ENCODE measurements at regions not wholly inside any gene's neighbourhood (a gene's known extent, or its start where the extent isn't known, plus 50 kb on each side); places are given as distances from the start of the nearest gene placed in this dataset.

DNA sequence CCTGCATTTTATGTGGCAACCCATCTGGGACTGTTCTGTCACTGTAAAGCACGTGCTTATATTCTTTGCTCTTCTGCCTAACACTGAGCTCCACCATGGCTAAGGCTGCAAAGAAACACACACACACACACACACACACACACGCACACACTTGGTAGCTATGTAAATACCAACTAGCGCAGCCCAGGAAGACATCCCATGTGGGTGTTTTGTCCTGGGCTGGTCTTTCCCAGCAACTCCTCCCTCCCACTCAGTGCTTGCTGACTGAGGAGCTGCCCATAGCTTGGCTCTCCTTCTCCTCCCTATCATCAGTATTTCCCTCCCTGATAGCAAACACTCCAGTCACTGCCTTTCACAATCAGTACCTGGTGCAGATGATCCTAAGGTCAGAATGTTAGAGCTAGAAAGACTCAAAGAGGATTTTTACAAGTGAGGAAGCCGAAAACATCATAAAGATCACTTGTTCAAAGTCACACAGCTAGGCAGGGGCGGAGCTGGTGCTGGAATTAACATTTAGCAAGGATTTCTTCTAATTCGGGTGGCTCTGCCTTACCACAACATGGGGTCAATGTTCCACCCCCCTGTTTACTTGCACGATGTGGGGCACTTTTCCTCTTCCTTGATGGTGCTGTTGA is 377.1 kb upstream of the TBL1XR1 start:
- Histone ChIP-seq H3F3A (ENCODE audit: low read length, unreplicated experiment) (no peaks in the 10 kb centered on the region), H3K27ac (ENCODE audit: low read length) (no peak overlapping the region), H3K9me2 (replicated peaks; ENCODE audit: low read length) (no peaks in the 10 kb centered on the region), H3K9ac (ENCODE audit: low read length) (no peak overlapping the region), H3K36me3 (ENCODE audit: low read depth, low read length) (no peaks in the 10 kb centered on the region), H3K4me2 (ENCODE audit: low read length) (no peak overlapping the region), H3K27me3 (ENCODE audit: low read length) (no peaks in the 10 kb centered on the region), H3K79me2 (ENCODE audit: low read length) (no peaks in the 10 kb centered on the region), H3K4me1 (ENCODE audit: insufficient read depth, low read length) (no peaks in the 10 kb centered on the region), H4K20me1 (ENCODE audit: low read length) (no peaks in the 10 kb centered on the region), H2AFZ (ENCODE audit: low read length) (no peak overlapping the region), H3K9me3 (ENCODE audit: low read length) (no peaks in the 10 kb centered on the region), H3K4me3 (ENCODE audit: low read length) (no peak overlapping the region)
- DNase-seq (no peak), ATAC-seq (no peak)
- intact Hi-C loops (cut with micrococcal nuclease), result no loop called here
- TF ChIP-seq EZH2phosphoT487 (IDR thresholded peaks at IDR 0.05; ENCODE audit: borderline replicate concordance, low read length), result no peak
- no peak for TF ChIP-seq CTCF (conservative IDR thresholded peaks at IDR 0.05; ENCODE audit: low read depth, low read length)
- TF ChIP-seq EZH2 (IDR thresholded peaks at IDR 0.05; ENCODE audit: low read length, unreplicated experiment), result no peak
- no TSS peak for BruUV-seq (replicated peaks)
- POLR2A ChIA-PET (ENCODE audit: unreplicated experiment), result interaction anchor here (0.7 kb wide), 1 partner anchor 51 kb away, joined by 4 read pairs; no protein-coding TSS in a partner anchor
- CTCF ChIA-PET, result no interaction called here

GRCh38 chr3:177576746-177577145 is 379.5 kb upstream of the TBL1XR1 start:
- Histone ChIP-seq H3K27ac (ENCODE audit: low read length) (no peak overlapping the region), H3K9me2 (replicated peaks; ENCODE audit: low read length) (no peaks in the 10 kb centered on the region), H2AFZ (ENCODE audit: low read length) (no peak overlapping the region), H3F3A (ENCODE audit: low read length, unreplicated experiment) (no peaks in the 10 kb centered on the region), H4K20me1 (ENCODE audit: low read length) (no peaks in the 10 kb centered on the region), H3K4me1 (ENCODE audit: insufficient read depth, low read length) (no peaks in the 10 kb centered on the region), H3K27me3 (ENCODE audit: low read length) (no peaks in the 10 kb centered on the region), H3K36me3 (ENCODE audit: low read depth, low read length) (no peaks in the 10 kb centered on the region), H3K9ac (ENCODE audit: low read length) (no peak overlapping the region), H3K4me3 (ENCODE audit: low read length) (no peak overlapping the region), H3K9me3 (ENCODE audit: low read length) (no peaks in the 10 kb centered on the region), H3K4me2 (ENCODE audit: low read length) (no peak overlapping the region), H3K79me2 (ENCODE audit: low read length) (no peaks in the 10 kb centered on the region)
- CTCF ChIA-PET, result no interaction called here
- TF ChIP-seq CTCF (conservative IDR thresholded peaks at IDR 0.05; ENCODE audit: low read depth, low read length) (no peak), EZH2phosphoT487 (IDR thresholded peaks at IDR 0.05; ENCODE audit: borderline replicate concordance, low read length) (no peak), EZH2 (IDR thresholded peaks at IDR 0.05; ENCODE audit: low read length, unreplicated experiment) (no peak)
- DNase-seq, result no peak
- peak; percentile 24 for ATAC-seq
- POLR2A ChIA-PET (ENCODE audit: unreplicated experiment), result no interaction called here
- no TSS peak for BruUV-seq (replicated peaks)
- intact Hi-C loops (cut with micrococcal nuclease), result no loop called here

GRCh38 chr3:177578488-177578887 is 381.2 kb upstream of the TBL1XR1 start:
- Histone ChIP-seq H3K4me1 (ENCODE audit: insufficient read depth, low read length) (no peaks in the 10 kb centered on the region), H3K36me3 (ENCODE audit: low read depth, low read length) (no peaks in the 10 kb centered on the region), H3K9ac (ENCODE audit: low read length) (no peak overlapping the region), H4K20me1 (ENCODE audit: low read length) (no peaks in the 10 kb centered on the region), H3K4me2 (ENCODE audit: low read length) (no peak overlapping the region), H3K9me3 (ENCODE audit: low read length) (no peaks in the 10 kb centered on the region), H3K79me2 (ENCODE audit: low read length) (no peaks in the 10 kb centered on the region), H2AFZ (ENCODE audit: low read length) (no peak overlapping the region), H3K27me3 (ENCODE audit: low read length) (no peaks in the 10 kb centered on the region), H3K4me3 (ENCODE audit: low read length) (no peak overlapping the region), H3F3A (ENCODE audit: low read length, unreplicated experiment) (no peaks in the 10 kb centered on the region), H3K9me2 (replicated peaks; ENCODE audit: low read length) (no peaks in the 10 kb centered on the region), H3K27ac (ENCODE audit: low read length) (no peak overlapping the region)
- ATAC-seq (no peak), DNase-seq (no peak)
- TF ChIP-seq EZH2phosphoT487 (IDR thresholded peaks at IDR 0.05; ENCODE audit: borderline replicate concordance, low read length) (no peak), EZH2 (IDR thresholded peaks at IDR 0.05; ENCODE audit: low read length, unreplicated experiment) (no peak), CTCF (conservative IDR thresholded peaks at IDR 0.05; ENCODE audit: low read depth, low read length) (no peak)
- intact Hi-C loops (cut with micrococcal nuclease), result no loop called here
- POLR2A ChIA-PET (ENCODE audit: unreplicated experiment), result no interaction called here
- BruUV-seq (replicated peaks), result no TSS peak
- CTCF ChIA-PET, result no interaction called here

Data from PC-3 (cell line).